Muscle of leg (tissue), 3 donors: ENCODE measurements at regions not wholly inside any gene's neighbourhood (a gene's known extent, or its start where the extent isn't known, plus 50 kb on each side); places are given as distances from the start of the nearest gene placed in this dataset.
"Not testable (repeated sequence)": the region's sequence is repeated elsewhere in the genome, so short reads cannot be mapped to it uniquely, and the experiment has no call there.

Experiments used
- DNase-seq: peaks from one replicate; pipeline ENCODE4 v3.0.0; 2013
- H3K27ac ChIP-seq: one replicate; pipeline ENCODE4 v1.5.1; 2013; ENCODE audit warnings: mild to moderate bottlenecking, low read length, control low read depth
- H3K27me3 ChIP-seq: one replicate; pipeline ENCODE4 v1.6.1; 2013; ENCODE audit warnings: low read length; ENCODE audit not compliant: control insufficient read depth, insufficient read depth
- H3K36me3 ChIP-seq: one replicate; pipeline ENCODE4 v1.6.1; 2013; ENCODE audit warnings: low read length; ENCODE audit not compliant: control insufficient read depth, insufficient read depth
- H3K4me1 ChIP-seq: one replicate; pipeline ENCODE4 v1.6.1; 2013; ENCODE audit warnings: low read length; ENCODE audit not compliant: control insufficient read depth, insufficient read depth
- H3K4me3 ChIP-seq: one replicate; pipeline ENCODE4 v1.5.1; 2013; ENCODE audit warnings: low read length, control low read depth
- H3K9me3 ChIP-seq: replicated peaks from 2 replicates; pipeline ENCODE4 v1.6.1; 2013; ENCODE audit warnings: low read depth, low read length; ENCODE audit not compliant: control insufficient read depth
- WGBS: methylation state at CpG from one replicate; pipeline ENCODE4 v1.1.5; 2013; ENCODE audit warnings: missing lambda C conversion rate; ENCODE audit not compliant: insufficient coverage; 5-methylcytosine and 5-hydroxymethylcytosine counted together

DNA sequence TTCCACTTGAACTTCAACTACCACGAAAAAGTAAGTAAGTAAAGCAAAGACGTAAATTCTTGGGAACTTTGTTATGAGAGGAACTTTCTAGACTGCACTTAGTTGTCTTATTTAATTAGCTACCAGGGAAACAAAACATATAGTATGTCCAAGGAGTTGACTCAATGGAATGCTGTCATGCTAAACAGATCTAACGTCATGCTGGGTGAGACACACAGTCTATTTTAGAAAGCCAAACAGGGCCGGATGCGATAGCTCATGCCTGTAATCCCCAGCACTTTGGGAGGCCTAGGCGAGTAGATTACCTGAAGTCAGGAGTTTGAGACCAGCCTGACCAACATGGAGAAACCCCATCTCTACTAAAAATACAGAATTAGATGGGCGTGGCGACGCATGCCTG lies 140.6 kb upstream of the RRN3 start:
- not testable (repeated sequence) for H3K9me3 ChIP-seq, H3K4me3 ChIP-seq, H3K36me3 ChIP-seq, H3K27me3 ChIP-seq, H3K27ac ChIP-seq, DNase-seq, H3K4me1 ChIP-seq
- WGBS, result no CpG with 5 or more reads among the region's 9 CpGs

DNA sequence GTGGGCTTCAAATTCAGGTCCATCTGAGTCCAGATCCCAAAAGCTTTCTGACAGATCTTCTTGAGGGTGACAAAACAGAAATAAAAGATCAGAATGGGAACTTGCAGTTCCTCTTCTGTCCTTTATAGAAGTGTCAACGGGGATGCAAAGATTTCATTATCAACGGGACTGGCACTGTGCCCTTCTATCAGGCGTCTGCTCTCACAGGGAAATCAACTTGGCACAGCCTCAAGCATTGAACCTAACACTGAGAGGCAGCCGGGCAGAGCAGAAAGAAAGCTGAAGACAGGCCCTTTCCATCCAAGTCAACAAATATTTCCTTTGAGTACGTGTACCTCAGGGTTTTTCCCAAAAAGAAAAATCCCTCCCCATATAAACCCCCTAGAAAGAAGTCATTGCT lies 136.4 kb upstream of the RRN3 start:
- not testable (repeated sequence) for H3K4me1 ChIP-seq, H3K27ac ChIP-seq, H3K9me3 ChIP-seq, DNase-seq, H3K27me3 ChIP-seq, H3K36me3 ChIP-seq, H3K4me3 ChIP-seq
- no CpG with 5 or more reads among the region's 5 CpGs for WGBS

DNA sequence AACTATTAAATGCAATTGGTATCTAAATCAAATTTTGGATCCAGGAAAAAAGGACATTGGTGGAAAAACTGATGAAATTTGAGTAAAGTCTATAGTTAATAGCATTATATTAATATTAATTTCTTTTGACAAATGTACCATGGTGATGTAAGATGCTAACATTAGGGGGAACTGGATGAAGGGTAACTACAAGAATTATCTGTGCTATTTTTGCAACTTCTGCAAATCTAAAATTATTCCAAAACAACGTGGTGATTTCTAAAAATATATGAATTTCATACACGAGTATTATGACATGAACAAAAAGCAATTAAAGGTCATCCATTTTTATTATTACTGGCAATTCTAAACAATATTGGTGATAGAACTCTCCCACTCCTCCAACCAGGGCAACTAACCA lies 135.6 kb upstream of the RRN3 start:
- not testable (repeated sequence) for DNase-seq, H3K4me1 ChIP-seq, H3K4me3 ChIP-seq, H3K9me3 ChIP-seq, H3K36me3 ChIP-seq, H3K27me3 ChIP-seq, H3K27ac ChIP-seq
- WGBS, result no CpG with 5 or more reads among the region's 2 CpGs

DNA sequence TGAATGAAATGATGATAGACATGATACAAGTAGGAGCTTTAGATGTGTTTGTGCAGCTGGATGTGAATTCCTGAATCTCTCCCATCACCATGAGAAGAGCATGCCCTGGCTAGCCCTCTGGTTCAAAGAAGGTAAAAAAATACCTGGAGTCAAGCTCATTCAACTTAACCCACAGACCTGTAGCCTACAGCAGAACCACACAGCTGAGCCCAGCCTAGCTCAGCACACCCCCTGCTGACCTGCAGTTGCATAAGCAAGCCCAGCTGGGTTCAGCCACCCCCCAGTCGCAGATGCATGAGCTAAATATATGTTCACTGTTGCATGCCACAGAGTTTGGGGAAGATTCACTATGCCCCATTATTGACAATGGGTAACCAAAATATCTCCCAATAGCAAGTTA lies 130.6 kb upstream of the RRN3 start:
- H3K36me3 ChIP-seq, H3K27ac ChIP-seq, H3K9me3 ChIP-seq, DNase-seq, H3K4me1 ChIP-seq, H3K4me3 ChIP-seq, H3K27me3 ChIP-seq: not testable (repeated sequence)
- no CpG with 5 or more reads among the region's 1 CpG for WGBS

DNA sequence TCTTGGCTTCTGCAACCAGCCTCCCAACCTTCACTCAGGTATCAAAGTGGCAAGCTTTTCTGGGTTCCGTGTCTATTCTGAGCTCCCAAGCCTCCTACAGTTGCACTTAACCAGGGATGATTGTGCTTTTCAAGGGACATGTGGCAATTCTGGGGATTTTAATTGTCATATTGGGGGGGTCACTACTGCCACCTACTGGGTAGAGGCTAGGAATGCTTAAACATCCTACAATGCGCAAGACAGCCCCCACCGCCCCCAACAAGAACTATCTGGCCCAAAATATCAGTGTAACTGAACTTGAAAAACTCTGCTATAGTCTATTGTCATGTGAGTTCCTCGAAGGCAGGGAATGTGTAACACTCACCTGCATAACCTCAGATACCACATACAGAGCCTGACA lies 129.3 kb upstream of the RRN3 start:
- H3K4me3 ChIP-seq, H3K27ac ChIP-seq, H3K27me3 ChIP-seq, DNase-seq, H3K36me3 ChIP-seq, H3K9me3 ChIP-seq, H3K4me1 ChIP-seq: not testable (repeated sequence)
- WGBS, result no CpG with 5 or more reads among the region's 4 CpGs

DNA sequence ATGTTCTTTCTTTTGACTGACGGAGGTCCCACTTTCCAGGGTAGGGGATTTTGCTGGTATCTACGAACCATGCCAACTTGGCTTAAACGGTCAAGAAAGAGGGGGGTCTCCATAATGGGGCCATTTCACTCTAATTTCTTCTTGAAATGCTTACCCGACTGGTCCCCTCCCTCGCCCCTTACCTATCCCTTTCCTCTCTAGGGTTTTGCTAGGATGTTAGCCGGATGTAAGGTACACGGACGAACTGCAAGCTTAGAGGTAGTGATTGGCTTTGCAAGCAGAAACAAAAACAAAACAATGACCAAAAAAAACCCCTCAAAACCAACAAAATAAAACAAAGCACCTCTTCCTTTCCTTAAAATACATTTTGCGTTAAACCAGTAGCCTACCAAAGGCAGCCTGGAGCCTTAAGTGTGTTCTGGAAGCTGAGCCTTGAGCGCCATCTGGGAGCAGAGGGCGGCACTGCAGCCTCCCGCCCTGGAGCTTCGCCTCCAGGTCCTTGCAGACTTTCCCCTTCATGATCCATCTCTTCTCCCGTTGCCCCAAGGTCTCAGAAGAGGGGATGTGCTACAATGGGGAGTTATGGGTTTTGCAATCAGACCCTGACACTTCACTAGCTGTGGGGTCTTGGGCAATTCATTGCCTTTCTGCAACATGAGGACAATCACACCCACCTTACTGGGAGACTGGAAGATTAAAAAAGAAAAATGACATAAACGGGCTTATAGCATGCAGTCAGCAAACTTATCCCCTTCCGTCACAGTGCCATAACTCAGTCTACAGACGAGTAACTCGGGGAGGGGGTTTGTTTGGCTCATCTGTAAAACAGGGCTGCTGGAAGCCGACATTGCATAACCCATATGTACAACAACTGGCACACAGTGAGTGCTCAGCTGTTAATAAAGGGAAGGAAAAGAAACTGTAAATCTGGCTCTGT lies 125.9 kb upstream of the RRN3 start:
- H3K9me3 ChIP-seq, H3K4me3 ChIP-seq, H3K27ac ChIP-seq, H3K27me3 ChIP-seq, H3K4me1 ChIP-seq, H3K36me3 ChIP-seq: not testable (repeated sequence)
- WGBS, result no CpG with 5 or more reads among the region's 19 CpGs
- peak; percentile 15 for DNase-seq

DNA sequence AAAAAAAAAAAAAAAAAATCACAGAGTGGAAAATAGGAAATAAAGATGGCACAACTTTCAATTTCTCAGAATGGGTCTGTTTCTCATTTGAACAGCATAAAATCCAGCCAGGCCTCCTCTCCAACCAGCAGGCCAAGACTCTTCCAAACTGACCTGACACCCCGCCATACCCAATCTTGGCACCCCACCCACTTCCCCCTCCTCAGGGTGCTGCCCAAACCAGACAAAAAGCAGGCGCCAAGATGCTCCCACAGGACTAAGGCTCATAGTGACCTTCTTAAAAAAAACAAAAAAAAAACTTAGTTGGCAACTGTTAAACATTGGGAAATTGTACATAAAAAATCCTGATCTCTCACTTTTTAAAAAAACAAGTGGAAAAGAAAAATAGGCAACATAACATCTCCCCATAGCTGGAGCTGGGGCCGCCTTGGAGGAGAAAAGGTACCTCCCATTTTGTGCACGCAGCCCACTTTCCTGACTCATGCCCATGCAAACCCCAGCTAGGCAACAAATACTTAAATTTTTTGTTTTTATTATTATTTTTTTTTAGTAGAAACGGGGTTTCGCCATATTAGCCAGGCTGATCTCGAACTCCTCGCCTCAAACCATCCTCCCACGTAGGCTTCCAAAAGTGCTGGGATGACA lies 124.9 kb upstream of the RRN3 start:
- not testable (repeated sequence) for H3K4me3 ChIP-seq, H3K27me3 ChIP-seq, H3K4me1 ChIP-seq, H3K36me3 ChIP-seq, H3K9me3 ChIP-seq, DNase-seq, H3K27ac ChIP-seq
- no CpG with 5 or more reads among the region's 9 CpGs for WGBS

DNA sequence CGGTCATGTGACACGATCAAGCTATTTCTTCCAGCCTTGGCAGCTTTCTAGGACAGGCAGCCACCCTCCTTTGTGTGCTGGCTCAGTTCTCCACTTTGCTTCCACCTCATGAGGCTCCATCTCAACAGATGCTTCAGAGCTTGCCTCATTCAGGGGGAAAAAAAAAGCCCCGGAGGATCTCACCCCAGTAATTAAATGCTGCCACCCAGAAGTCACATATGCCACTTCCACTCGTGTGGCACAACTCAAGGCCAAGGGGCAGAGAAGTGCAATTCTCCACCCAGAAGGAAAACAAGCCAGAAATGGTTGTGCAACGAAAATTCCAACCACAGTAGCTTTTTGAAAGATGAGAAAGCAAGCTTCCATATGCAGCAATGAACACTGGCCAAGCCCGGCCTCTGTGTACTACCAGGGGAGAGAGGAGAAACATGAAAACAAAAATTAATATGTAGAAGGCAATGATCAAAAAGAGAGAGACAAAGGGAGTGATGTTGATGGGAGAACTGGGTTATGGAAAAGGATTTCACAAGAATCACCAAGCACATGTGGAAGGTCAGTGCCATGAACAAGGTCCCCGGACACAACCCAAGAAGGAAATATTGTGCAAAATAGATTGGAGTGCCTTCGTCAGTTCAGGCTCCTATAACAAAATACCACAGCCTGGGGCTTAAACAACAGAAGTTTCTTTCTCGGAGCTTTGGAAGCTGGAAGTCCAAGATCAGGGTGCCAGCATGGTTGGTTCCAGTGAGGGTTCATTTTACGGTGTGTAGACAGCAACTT lies 113.3 kb upstream of the RRN3 start:
- not testable (repeated sequence) for H3K9me3 ChIP-seq, H3K27me3 ChIP-seq, DNase-seq, H3K4me3 ChIP-seq, H3K4me1 ChIP-seq, H3K27ac ChIP-seq, H3K36me3 ChIP-seq
- WGBS, result no CpG with 5 or more reads among the region's 10 CpGs

DNA sequence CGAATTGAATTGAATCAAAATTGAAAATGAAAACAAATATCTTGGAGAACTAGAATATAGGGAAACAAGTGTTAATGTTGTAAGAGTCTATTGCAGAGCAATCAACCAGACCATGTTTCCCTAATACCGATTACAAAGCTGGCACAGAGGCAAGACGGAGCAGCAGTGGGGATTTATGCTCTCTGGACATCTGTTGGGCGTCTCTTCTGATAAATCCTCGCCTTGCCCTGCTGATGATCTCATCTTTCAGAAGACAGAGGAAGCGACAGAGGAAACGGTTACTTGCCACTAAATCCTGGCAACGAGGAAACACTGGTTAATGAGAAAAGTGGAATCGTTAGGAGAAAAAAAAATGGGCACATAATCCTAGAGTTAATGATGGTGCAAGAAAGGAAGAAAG lies 112.4 kb upstream of the RRN3 start:
- not testable (repeated sequence) for H3K27ac ChIP-seq, H3K4me1 ChIP-seq, H3K4me3 ChIP-seq, H3K27me3 ChIP-seq, H3K9me3 ChIP-seq, H3K36me3 ChIP-seq
- DNase-seq, result peak; percentile 38
- no CpG with 5 or more reads among the region's 9 CpGs for WGBS

DNA sequence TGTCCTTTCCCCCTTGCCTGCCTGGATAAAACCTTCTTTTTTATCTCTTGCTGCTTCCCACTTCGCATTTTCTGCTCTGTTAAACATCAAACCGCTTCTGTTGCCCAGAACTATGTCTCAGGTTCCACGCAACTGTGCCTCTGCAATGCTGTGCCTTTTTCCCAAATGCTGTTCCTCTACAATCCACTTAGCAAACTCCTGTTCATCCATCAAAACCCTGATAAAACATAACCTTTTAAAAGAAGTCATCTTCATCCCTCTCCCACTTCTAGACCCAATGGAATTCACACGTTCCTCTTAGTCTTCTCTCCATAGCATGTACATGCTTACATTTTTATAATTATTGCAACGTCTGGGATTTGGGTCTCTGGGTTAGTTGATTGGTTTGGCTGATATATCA lies 111.9 kb upstream of the RRN3 start:
- not testable (repeated sequence) for DNase-seq, H3K27me3 ChIP-seq, H3K36me3 ChIP-seq, H3K27ac ChIP-seq, H3K4me3 ChIP-seq, H3K4me1 ChIP-seq, H3K9me3 ChIP-seq
- no CpG with 5 or more reads among the region's 5 CpGs for WGBS
